ENCODE measurements at regions not wholly inside any gene's neighbourhood (a gene's known extent, or its start where the extent isn't known, plus 50 kb on each side); places are given as distances from the start of the nearest gene placed in this dataset.

DNA sequence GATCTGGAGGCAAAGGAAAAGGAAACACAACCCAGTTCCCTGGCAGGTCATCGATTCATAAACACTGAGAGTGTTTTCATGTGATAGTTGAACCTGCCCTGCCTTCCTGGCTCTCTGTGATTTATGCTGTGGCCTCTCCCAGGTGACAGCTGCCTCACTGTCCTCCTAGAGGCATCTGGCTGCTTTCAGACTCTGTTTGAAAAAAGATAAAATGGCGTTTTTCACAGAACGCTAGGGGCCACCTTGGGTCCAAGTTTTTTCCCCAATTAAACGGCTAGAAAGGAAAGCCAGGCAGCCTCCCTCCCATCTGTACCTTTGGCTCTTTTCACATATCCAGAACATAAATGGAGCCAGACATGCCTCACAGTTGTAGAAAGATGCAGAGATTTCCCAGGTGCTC lies 252.6 kb upstream of the CCDC196 start:
- DNase-seq, result no peak
- Histone ChIP-seq H3K36me3 (replicated peaks) (no peaks in the 10 kb centered on the region), H3K4me3 (ENCODE audit: low read depth, low read length) (no peak overlapping the region), H3K27me3 (replicated peaks) (no peaks in the 10 kb centered on the region), H3K27ac (no peak overlapping the region)
- TF ChIP-seq, protein P1, sequence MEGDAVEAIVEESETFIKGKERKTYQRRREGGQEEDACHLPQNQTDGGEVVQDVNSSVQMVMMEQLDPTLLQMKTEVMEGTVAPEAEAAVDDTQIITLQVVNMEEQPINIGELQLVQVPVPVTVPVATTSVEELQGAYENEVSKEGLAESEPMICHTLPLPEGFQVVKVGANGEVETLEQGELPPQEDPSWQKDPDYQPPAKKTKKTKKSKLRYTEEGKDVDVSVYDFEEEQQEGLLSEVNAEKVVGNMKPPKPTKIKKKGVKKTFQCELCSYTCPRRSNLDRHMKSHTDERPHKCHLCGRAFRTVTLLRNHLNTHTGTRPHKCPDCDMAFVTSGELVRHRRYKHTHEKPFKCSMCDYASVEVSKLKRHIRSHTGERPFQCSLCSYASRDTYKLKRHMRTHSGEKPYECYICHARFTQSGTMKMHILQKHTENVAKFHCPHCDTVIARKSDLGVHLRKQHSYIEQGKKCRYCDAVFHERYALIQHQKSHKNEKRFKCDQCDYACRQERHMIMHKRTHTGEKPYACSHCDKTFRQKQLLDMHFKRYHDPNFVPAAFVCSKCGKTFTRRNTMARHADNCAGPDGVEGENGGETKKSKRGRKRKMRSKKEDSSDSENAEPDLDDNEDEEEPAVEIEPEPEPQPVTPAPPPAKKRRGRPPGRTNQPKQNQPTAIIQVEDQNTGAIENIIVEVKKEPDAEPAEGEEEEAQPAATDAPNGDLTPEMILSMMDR (IDR thresholded peaks at IDR 0.05; ENCODE audit: low read depth, low read length, missing control alignments), result no peak
- in situ Hi-C loops (cut with HindIII; ENCODE audit: low pct_ligation_motif_present, low sequenced_read_pairs), result no loop called here

DNA sequence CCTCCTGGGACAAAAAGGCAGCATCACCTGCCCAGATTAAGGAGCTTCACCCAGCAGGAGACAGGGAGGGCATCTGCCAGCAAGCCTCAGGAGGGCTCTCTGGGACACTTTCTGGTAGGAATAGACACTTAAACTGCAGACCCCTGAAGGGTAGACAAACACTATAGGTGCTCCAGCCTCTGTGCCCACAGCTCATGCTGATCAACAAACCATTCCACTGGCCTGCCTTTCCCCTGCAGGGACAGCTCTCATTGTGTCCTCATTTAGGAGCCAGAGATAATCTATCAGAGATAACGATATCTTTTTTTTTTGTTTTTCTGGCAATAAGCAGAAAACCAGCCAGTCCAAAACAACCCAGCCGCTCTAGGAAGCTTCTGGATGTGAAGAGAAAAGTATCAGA lies 251.8 kb upstream of the CCDC196 start:
- H3K36me3 ChIP-seq (replicated peaks), result no peaks in the 10 kb centered on the region
- H3K27ac ChIP-seq, result no peak overlapping the region
- TF ChIP-seq, protein P1 (IDR thresholded peaks at IDR 0.05; ENCODE audit: low read depth, low read length, missing control alignments), result no peak
- H3K4me3 ChIP-seq (ENCODE audit: low read depth, low read length), result no peak overlapping the region
- in situ Hi-C loops (cut with HindIII; ENCODE audit: low pct_ligation_motif_present, low sequenced_read_pairs), result no loop called here
- H3K27me3 ChIP-seq (replicated peaks), result no peaks in the 10 kb centered on the region
- DNase-seq, result no peak

DNA sequence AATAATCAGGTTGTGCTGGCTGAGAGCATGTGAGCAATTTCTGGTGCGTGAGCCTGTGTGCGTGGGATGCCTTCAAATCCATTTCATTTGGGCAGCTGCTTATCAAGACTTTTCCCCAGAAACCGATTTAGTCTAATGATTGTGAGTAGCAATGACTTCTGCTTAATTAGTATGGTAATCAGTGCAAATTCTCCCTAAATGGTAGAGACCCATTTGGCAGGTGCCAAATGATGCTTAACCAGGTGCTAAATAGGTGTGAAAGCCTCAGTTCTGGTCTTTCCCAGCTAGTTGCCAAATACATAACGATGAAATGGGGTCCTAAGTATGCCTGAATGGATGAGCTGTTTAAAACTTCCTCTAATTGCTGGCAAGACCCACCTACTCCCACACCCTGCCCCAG lies 248.4 kb upstream of the CCDC196 start:
- no peaks in the 10 kb centered on the region for H3K36me3 ChIP-seq (replicated peaks)
- TF ChIP-seq, protein P1 (IDR thresholded peaks at IDR 0.05; ENCODE audit: low read depth, low read length, missing control alignments), result no peak
- DNase-seq, result no peak
- H3K4me3 ChIP-seq (ENCODE audit: low read depth, low read length), result no peak overlapping the region
- H3K27me3 ChIP-seq (replicated peaks), result no peaks in the 10 kb centered on the region
- in situ Hi-C loops (cut with HindIII; ENCODE audit: low pct_ligation_motif_present, low sequenced_read_pairs), result no loop called here
- no peak overlapping the region for H3K27ac ChIP-seq

DNA sequence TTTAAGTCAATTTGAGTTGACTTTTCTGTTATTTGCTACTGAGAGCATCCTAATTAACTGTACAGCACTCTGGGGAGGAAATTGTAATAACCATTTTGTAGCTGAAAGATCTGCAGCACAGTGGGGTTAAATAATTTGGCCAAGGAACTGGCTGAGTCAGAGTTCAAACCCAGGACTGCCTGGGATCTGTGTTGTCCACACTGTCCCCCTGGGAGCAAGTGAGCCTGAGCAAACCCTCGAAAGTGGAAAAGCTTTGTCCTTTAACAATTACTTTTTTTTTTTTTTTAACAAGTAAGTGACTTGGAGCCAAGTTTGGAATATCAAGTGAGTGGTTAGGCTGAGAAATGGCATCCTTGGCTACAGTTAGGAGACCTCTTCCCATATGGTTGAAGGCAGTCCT lies 247.2 kb upstream of the CCDC196 start:
- Histone ChIP-seq H3K36me3 (replicated peaks) (no peaks in the 10 kb centered on the region), H3K4me3 (ENCODE audit: low read depth, low read length) (no peak overlapping the region), H3K27me3 (replicated peaks) (no peaks in the 10 kb centered on the region), H3K27ac (no peak overlapping the region)
- in situ Hi-C loops (cut with HindIII; ENCODE audit: low pct_ligation_motif_present, low sequenced_read_pairs), result no loop called here
- DNase-seq, result no peak
- TF ChIP-seq, protein P1 (IDR thresholded peaks at IDR 0.05; ENCODE audit: low read depth, low read length, missing control alignments), result no peak

DNA sequence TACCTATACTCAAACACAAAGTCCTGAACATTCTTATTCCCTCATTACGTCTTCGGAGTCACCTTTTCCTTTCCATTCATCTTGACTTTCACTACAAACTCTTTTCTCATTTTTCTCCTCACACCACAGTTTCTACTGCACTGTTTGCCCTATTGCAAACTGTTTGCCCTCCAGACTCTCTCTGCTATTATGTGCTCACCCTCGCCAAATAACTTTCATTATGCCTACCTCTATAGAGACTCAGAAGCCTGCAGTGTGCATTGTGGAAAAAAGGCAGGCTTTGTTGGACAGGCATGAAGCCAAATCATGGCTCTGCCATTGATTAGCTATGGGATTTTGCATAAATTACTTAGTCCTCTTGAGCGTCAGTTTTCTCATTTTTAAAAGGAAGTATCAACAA lies 246.6 kb upstream of the CCDC196 start:
- H3K4me3 ChIP-seq (ENCODE audit: low read depth, low read length), result no peak overlapping the region
- H3K36me3 ChIP-seq (replicated peaks), result no peaks in the 10 kb centered on the region
- no peak overlapping the region for H3K27ac ChIP-seq
- no peaks in the 10 kb centered on the region for H3K27me3 ChIP-seq (replicated peaks)
- in situ Hi-C loops (cut with HindIII; ENCODE audit: low pct_ligation_motif_present, low sequenced_read_pairs), result no loop called here
- no peak for DNase-seq
- TF ChIP-seq, protein P1 (IDR thresholded peaks at IDR 0.05; ENCODE audit: low read depth, low read length, missing control alignments), result no peak

DNA sequence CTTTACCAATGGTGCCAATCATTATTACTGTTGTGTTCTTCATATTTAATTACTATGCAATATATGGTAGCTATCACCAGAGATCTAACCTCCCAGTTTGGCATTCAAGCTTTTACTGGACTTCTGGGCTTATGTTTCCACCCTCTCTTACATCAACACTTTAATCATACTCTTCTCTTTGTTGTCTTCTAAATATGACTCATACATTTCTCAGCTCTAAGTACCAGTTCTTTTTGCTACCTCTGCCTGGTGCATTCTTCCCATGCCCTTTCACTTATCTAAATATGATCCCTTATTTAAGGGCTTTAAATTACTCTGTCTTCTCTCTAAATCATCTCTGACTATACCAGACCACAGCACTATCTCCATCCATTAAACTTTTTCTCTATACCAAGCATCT lies 246.1 kb upstream of the CCDC196 start:
- Histone ChIP-seq H3K27me3 (replicated peaks) (no peaks in the 10 kb centered on the region), H3K36me3 (replicated peaks) (no peaks in the 10 kb centered on the region), H3K27ac (no peak overlapping the region), H3K4me3 (ENCODE audit: low read depth, low read length) (no peak overlapping the region)
- DNase-seq, result no peak
- in situ Hi-C loops (cut with HindIII; ENCODE audit: low pct_ligation_motif_present, low sequenced_read_pairs), result no loop called here
- TF ChIP-seq, protein P1 (IDR thresholded peaks at IDR 0.05; ENCODE audit: low read depth, low read length, missing control alignments), result no peak

Measured in brain microvascular endothelial cell (primary cell).